Left hindlimb (tissue), 1 donor: ENCODE measurements at regions not wholly inside any gene's neighbourhood (a gene's known extent, or its start where the extent isn't known, plus 50 kb on each side); places are given as distances from the start of the nearest gene placed in this dataset.

ENCODE experiments used
- DNase-seq: peaks from one replicate; pipeline ENCODE4 v3.0.0-alpha.2; 2018

- DNase-seq, result no peak
Observed at GRCh38 chr20:40961176-40961575, 67.4 kb upstream of the TOP1 start.

GRCh38 chr20:40961686-40962640 lies 66.7 kb upstream of the TOP1 start:
- no peak for DNase-seq

- DNase-seq, result peak; percentile 83
Observed at GRCh38 chr20:40962733-40963504, 65.7 kb upstream of the TOP1 start.

GRCh38 chr20:40963505-40963845 lies 65.1 kb upstream of the TOP1 start:
- no peak for DNase-seq

- no peak for DNase-seq
Observed at GRCh38 chr20:40965671-40966070, 63.0 kb upstream of the TOP1 start.

- DNase-seq, result no peak
Observed at GRCh38 chr20:40966103-40966502, 62.5 kb upstream of the TOP1 start.

GRCh38 chr20:40966516-40967185 lies 62.0 kb upstream of the TOP1 start:
- no peak for DNase-seq

- DNase-seq, result no peak
Observed at GRCh38 chr20:40967700-40968099, 60.9 kb upstream of the TOP1 start.

GRCh38 chr20:40968816-40969562 lies 59.6 kb upstream of the TOP1 start:
- DNase-seq, result peak; percentile 84

- no peak for DNase-seq
Observed at GRCh38 chr20:40970218-40970617, 58.4 kb upstream of the TOP1 start.

- DNase-seq, result no peak
Observed at GRCh38 chr20:40977218-40977617, 51.4 kb upstream of the TOP1 start.

GRCh38 chr20:40978761-40979160 lies 49.9 kb upstream of the TOP1 start:
- DNase-seq, result no peak
